CD4-positive, alpha-beta T cell treated with Interleukin-21 for 1 hour (primary cell): ENCODE measurements at regions not wholly inside any gene's neighbourhood (a gene's known extent, or its start where the extent isn't known, plus 50 kb on each side); places are given as distances from the start of the nearest gene placed in this dataset.
"Not testable (repeated sequence)": the region's sequence is repeated elsewhere in the genome, so short reads cannot be mapped to it uniquely, and the experiment has no call there.

Experiments
- DNase-seq: peaks from one replicate; pipeline ENCODE4 v3.0.0-alpha.2; 2020

GRCh38 chr2:75381032-75381431 lies 179.7 kb downstream of the EVA1A start:
- DNase-seq: no peak

GRCh38 chr2:75379476-75380210 lies 180.3 kb upstream of the TACR1 start:
- no peak for DNase-seq

- no peak for DNase-seq
Observed at GRCh38 chr2:75375646-75376582, 176.6 kb upstream of the TACR1 start.

GRCh38 chr2:75374414-75374957 lies 175.2 kb upstream of the TACR1 start:
- not testable (repeated sequence) for DNase-seq

GRCh38 chr2:75367401-75367800 lies 168.1 kb upstream of the TACR1 start:
- no peak for DNase-seq

- DNase-seq: no peak
Observed at GRCh38 chr2:75361486-75361885, 162.2 kb upstream of the TACR1 start.

- DNase-seq: no peak
Observed at GRCh38 chr2:75360945-75361344, 161.6 kb upstream of the TACR1 start.

- DNase-seq: no peak
Observed at GRCh38 chr2:75356865-75357264, 157.5 kb upstream of the TACR1 start.

- no peak for DNase-seq
Observed at GRCh38 chr2:75353131-75353530, 153.8 kb upstream of the TACR1 start.

- no peak for DNase-seq
Observed at GRCh38 chr2:75348307-75348706, 149.0 kb upstream of the TACR1 start.

- DNase-seq: no peak
Observed at GRCh38 chr2:75344146-75344545, 144.8 kb upstream of the TACR1 start.

GRCh38 chr2:75342504-75343175 lies 143.3 kb upstream of the TACR1 start:
- no peak for DNase-seq

- DNase-seq: no peak
Observed at GRCh38 chr2:75340560-75340959, 141.2 kb upstream of the TACR1 start.

GRCh38 chr2:75338461-75338860 lies 139.1 kb upstream of the TACR1 start:
- DNase-seq: no peak

GRCh38 chr2:75337619-75338018 lies 138.3 kb upstream of the TACR1 start:
- no peak for DNase-seq

- no peak for DNase-seq
Observed at GRCh38 chr2:75337016-75337415, 137.7 kb upstream of the TACR1 start.

GRCh38 chr2:75336451-75336850 lies 137.1 kb upstream of the TACR1 start:
- no peak for DNase-seq

GRCh38 chr2:75334076-75334475 lies 134.8 kb upstream of the TACR1 start:
- DNase-seq: no peak

- DNase-seq: no peak
Observed at GRCh38 chr2:75333646-75334045, 134.3 kb upstream of the TACR1 start.

GRCh38 chr2:75328156-75328555 lies 128.8 kb upstream of the TACR1 start:
- no peak for DNase-seq

GRCh38 chr2:75327334-75327733 lies 128.0 kb upstream of the TACR1 start:
- DNase-seq: no peak

GRCh38 chr2:75326645-75327044 lies 127.3 kb upstream of the TACR1 start:
- DNase-seq: no peak

- DNase-seq: no peak
Observed at GRCh38 chr2:75325594-75325993, 126.3 kb upstream of the TACR1 start.
